H9 (cell line): ENCODE measurements at regions not wholly inside any gene's neighbourhood (a gene's known extent, or its start where the extent isn't known, plus 50 kb on each side); places are given as distances from the start of the nearest gene placed in this dataset.
"Not testable (repeated sequence)": the region's sequence is repeated elsewhere in the genome, so short reads cannot be mapped to it uniquely, and the experiment has no call there.

Experiments
- DNase-seq: peaks from one replicate; pipeline ENCODE4 v3.0.0-alpha.2; 2017
- H2AFZ ChIP-seq: one replicate; pipeline ENCODE4 v1.6.1; 2013; ENCODE audit warnings: mild to moderate bottlenecking, low read length, control low read depth, moderate library complexity
- H2AK5ac ChIP-seq: 2 replicates; pipeline ENCODE4 v1.6.1; 2013; ENCODE audit warnings: low read length, control low read depth, mixed read lengths; ENCODE audit not compliant: insufficient read length
- H2BK120ac ChIP-seq: one replicate; pipeline ENCODE4 v1.6.1; 2013; ENCODE audit warnings: low read depth, mild to moderate bottlenecking, low read length, control low read depth, inconsistent platforms; ENCODE audit not compliant: poor library complexity, severe bottlenecking
- H2BK12ac ChIP-seq: 2 replicates; pipeline ENCODE4 v1.6.1; 2013; ENCODE audit warnings: low read length, control low read depth, mixed read lengths, low read depth; ENCODE audit not compliant: insufficient read length
- H2BK15ac ChIP-seq: 2 replicates; pipeline ENCODE4 v1.6.1; 2013; ENCODE audit warnings: low read depth, low read length, control low read depth
- H2BK20ac ChIP-seq: one replicate; pipeline ENCODE4 v1.6.1; 2013; ENCODE audit warnings: low read depth, mild to moderate bottlenecking, low read length, control low read depth, inconsistent platforms; ENCODE audit not compliant: poor library complexity, severe bottlenecking
- H2BK5ac ChIP-seq: 2 replicates; pipeline ENCODE4 v1.6.1; 2013; ENCODE audit warnings: low read length, control low read depth, mixed read lengths; ENCODE audit not compliant: insufficient read length
- H3K14ac ChIP-seq: 2 replicates; pipeline ENCODE4 v1.6.1; 2013; ENCODE audit warnings: low read length, control low read depth; ENCODE audit not compliant: insufficient read depth
- H3K18ac ChIP-seq: 2 replicates; pipeline ENCODE4 v1.6.1; 2013; ENCODE audit warnings: low read depth, mild to moderate bottlenecking, mixed read lengths, low read length, control low read depth; ENCODE audit not compliant: insufficient read length
- H3K23ac ChIP-seq: 2 replicates; pipeline ENCODE4 v1.6.1; 2013; ENCODE audit warnings: low read length, control low read depth, mixed read lengths, low read depth; ENCODE audit not compliant: insufficient read length
- H3K23me2 ChIP-seq: 2 replicates; pipeline ENCODE4 v1.6.1; 2013; ENCODE audit warnings: low read depth, mild to moderate bottlenecking, mixed read lengths, low read length, control low read depth; ENCODE audit not compliant: insufficient read length, poor library complexity, severe bottlenecking
- H3K27ac ChIP-seq: 2 replicates; pipeline ENCODE4 v1.5.1; 2013; ENCODE audit warnings: low read length, control low read depth, mixed read lengths, low read depth; ENCODE audit not compliant: insufficient read length
- H3K27me3 ChIP-seq: 2 replicates; pipeline ENCODE4 v1.6.1; 2013; ENCODE audit warnings: low read length, control low read depth, inconsistent platforms; ENCODE audit not compliant: insufficient read depth
- H3K4ac ChIP-seq: 2 replicates; pipeline ENCODE4 v1.6.1; 2013; ENCODE audit warnings: low read depth, mild to moderate bottlenecking, control low read depth, inconsistent platforms, low read length, moderate library complexity
- H3K4me1 ChIP-seq: 2 replicates; pipeline ENCODE4 v1.6.1; 2013; ENCODE audit warnings: low read length, control low read depth, inconsistent platforms; ENCODE audit not compliant: insufficient read depth
- H3K4me2 ChIP-seq: 2 replicates; pipeline ENCODE4 v1.6.1; 2013; ENCODE audit warnings: low read length, control low read depth, mixed read lengths; ENCODE audit not compliant: insufficient read length, insufficient read depth
- H3K56ac ChIP-seq: 2 replicates; pipeline ENCODE4 v1.6.1; 2013; ENCODE audit warnings: low read depth, mild to moderate bottlenecking, mixed read lengths, low read length, control low read depth; ENCODE audit not compliant: insufficient read length
- H3K79me1 ChIP-seq: 2 replicates; pipeline ENCODE4 v1.6.1; 2013; ENCODE audit warnings: low read depth, mild to moderate bottlenecking, moderate library complexity, low read length, control low read depth, inconsistent platforms; ENCODE audit not compliant: insufficient read depth, poor library complexity, severe bottlenecking
- H3K79me2 ChIP-seq: 2 replicates; pipeline ENCODE4 v1.6.1; 2013; ENCODE audit warnings: low read length, control low read depth, inconsistent platforms; ENCODE audit not compliant: insufficient read depth
- H3K9ac ChIP-seq: 2 replicates; pipeline ENCODE4 v1.6.1; 2013; ENCODE audit warnings: low read length, control low read depth, mixed read lengths; ENCODE audit not compliant: insufficient read length; ENCODE audit errors: extremely low read depth
- H3K9me3 ChIP-seq: one replicate; pipeline ENCODE4 v1.6.1; 2013; ENCODE audit warnings: low read depth, low read length, inconsistent platforms; ENCODE audit not compliant: control insufficient read depth
- H3T11ph ChIP-seq: one replicate; pipeline ENCODE4 v1.6.1; 2013; ENCODE audit warnings: mild to moderate bottlenecking, low read length, control low read depth, inconsistent platforms
- H4K20me1 ChIP-seq: one replicate; pipeline ENCODE4 v1.6.1; 2013; ENCODE audit not compliant: control insufficient read depth, insufficient read length, insufficient read depth
- H4K5ac ChIP-seq: 2 replicates; pipeline ENCODE4 v1.6.1; 2013; ENCODE audit warnings: low read depth, mild to moderate bottlenecking, mixed read lengths, low read length, control low read depth; ENCODE audit not compliant: insufficient read length
- H4K8ac ChIP-seq: replicated peaks from 2 replicates; pipeline ENCODE4 v1.6.1; 2013; ENCODE audit warnings: low read length, control low read depth, mixed read lengths, low read depth; ENCODE audit not compliant: insufficient read length
- H4K91ac ChIP-seq: 2 replicates; pipeline ENCODE4 v1.6.1; 2013; ENCODE audit warnings: low read depth, mild to moderate bottlenecking, moderate library complexity, mixed read lengths, low read length, control low read depth; ENCODE audit not compliant: insufficient read length
- H3K27ac Mint-ChIP-seq, 3 experiments: 2 replicates in 2 of 3; 3 replicates in 1 of 3; pipeline ENCODE4 v1.8.0; 2020 to 2021; ENCODE audit warnings: mixed read lengths in 3 of 3, mild to moderate bottlenecking in 1 of 3, moderate library complexity in 1 of 3
- H3K27me3 Mint-ChIP-seq: 2 replicates; pipeline ENCODE4 v1.8.0; 2021; ENCODE audit warnings: low read depth, mild to moderate bottlenecking, moderate library complexity, mixed read lengths
- H3K36me3 Mint-ChIP-seq, 3 experiments: 2 replicates in 2 of 3; 3 replicates in 1 of 3; pipeline ENCODE4 v1.8.0; 2020 to 2021; ENCODE audit warnings: low read depth in 3 of 3, mixed read lengths in 3 of 3; ENCODE audit not compliant: insufficient read depth in 1 of 3
- H3K4me1 Mint-ChIP-seq, 2 experiments: 2 replicates each; pipeline ENCODE4 v1.8.0; 2020; ENCODE audit warnings: mixed read lengths in 2 of 2
- H3K4me3 Mint-ChIP-seq, 2 experiments: 2 replicates in 1 of 2; 3 replicates in 1 of 2; pipeline ENCODE4 v1.8.0; 2020 to 2021; ENCODE audit warnings: mild to moderate bottlenecking in 2 of 2, mixed read lengths in 2 of 2, moderate library complexity in 1 of 2
- H3K9me3 Mint-ChIP-seq, 2 experiments: 2 replicates in 1 of 2; 3 replicates in 1 of 2; pipeline ENCODE4 v1.8.0; 2020; ENCODE audit warnings: mild to moderate bottlenecking in 2 of 2, mixed read lengths in 2 of 2, moderate library complexity in 1 of 2
- WGBS: extraction: QIAGEN DNeasy Blood & Tissue Kit; methylation state at CpG from one replicate; pipeline ENCODE4 v1.1.7; 2013; ENCODE audit warnings: missing lambda C conversion rate, low lambda C conversion rate, mixed read lengths; ENCODE audit not compliant: insufficient read length; ENCODE audit errors: extremely low coverage; 5-methylcytosine and 5-hydroxymethylcytosine counted together
- TF ChIP-seq, protein P1 (sequence below): fragments of 200-600 bp; sonication (generic); conservative IDR thresholded peaks from 3 replicates; pipeline ENCODE4 v1.8.0; 2021; ENCODE audit warnings: antibody characterized with exemption, mild to moderate bottlenecking

DNA sequence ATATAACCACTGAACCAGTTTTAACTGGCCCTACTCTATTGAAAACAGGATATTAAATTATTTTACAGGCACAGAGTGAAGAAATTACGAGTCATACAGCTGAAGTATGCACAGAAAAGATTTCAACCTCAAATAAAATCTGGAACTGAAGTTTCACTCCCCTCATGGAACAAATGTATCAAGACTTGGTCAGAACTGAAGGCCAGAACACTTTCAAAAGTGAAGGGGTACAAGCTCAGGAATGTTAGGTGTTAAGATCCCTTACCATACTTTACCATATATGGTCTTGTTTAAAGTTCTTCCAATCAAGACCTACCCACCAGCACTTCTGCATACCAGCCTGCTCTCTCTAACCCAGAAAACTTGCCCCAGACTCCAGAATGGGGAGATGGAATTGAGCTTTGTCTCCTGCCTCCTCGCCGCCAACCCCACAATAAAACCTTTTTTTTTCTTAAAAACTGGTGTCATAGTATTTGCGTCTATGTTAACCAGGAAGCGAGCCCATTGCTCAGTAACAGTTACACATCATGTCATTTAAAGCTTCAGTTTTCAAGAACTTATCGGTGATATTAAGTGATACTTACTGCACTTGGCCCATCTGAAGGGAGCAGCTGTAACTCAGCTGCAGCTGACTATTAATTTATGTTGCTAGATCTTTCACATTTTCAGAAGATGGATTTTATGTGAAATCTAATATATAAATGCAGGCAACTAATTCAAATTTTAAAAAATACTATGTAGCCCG lies 59.9 kb downstream of the OXSM start:
- Mint-ChIP-seq H3K9me3 (peaks cover 11 to 17% of the 10 kb centered on the region in 2 experiments), H3K36me3 (peaks cover 5 to 7% (median 7%) of the 10 kb centered on the region in 3 experiments; a peak in 6 of 7 replicates), H3K4me3 (no peak overlapping the region), H3K4me1 (peaks cover 4 to 12% of the 10 kb centered on the region in 2 experiments), H3K27me3 (no peaks in the 10 kb centered on the region), H3K27ac (peak overlapping the region in 1 of 3 experiments; percentile 7; a peak in 1 of 7 replicates)
- Histone ChIP-seq H4K91ac (no peak overlapping the region), H2BK20ac (no peak overlapping the region), H2AK5ac (no peak overlapping the region), H4K5ac (no peak overlapping the region), H2BK120ac (no peak overlapping the region), H3K27ac (no peak overlapping the region), H3K14ac (no peak overlapping the region), H2AFZ (no peak overlapping the region), H2BK12ac (no peak overlapping the region), H3K4ac (no peak overlapping the region), H3T11ph (no peak overlapping the region), H3K23ac (no peak overlapping the region), H3K56ac (no peak overlapping the region), H3K27me3 (no peaks in the 10 kb centered on the region), H4K20me1 (no peaks in the 10 kb centered on the region), H2BK5ac (no peak overlapping the region), H3K23me2 (no peaks in the 10 kb centered on the region), H3K18ac (no peak overlapping the region), H4K8ac (no peak overlapping the region), H3K4me2 (no peak overlapping the region), H3K9ac (no peak overlapping the region), H2BK15ac (no peak overlapping the region), H3K4me1 (no peaks in the 10 kb centered on the region; the same call in 1 of the 2 replicates), H3K9me3 (no peaks in the 10 kb centered on the region), H3K79me1 (no peaks in the 10 kb centered on the region), H3K79me2 (no peaks in the 10 kb centered on the region)
- DNase-seq, result no peak
- TF ChIP-seq, protein P1, sequence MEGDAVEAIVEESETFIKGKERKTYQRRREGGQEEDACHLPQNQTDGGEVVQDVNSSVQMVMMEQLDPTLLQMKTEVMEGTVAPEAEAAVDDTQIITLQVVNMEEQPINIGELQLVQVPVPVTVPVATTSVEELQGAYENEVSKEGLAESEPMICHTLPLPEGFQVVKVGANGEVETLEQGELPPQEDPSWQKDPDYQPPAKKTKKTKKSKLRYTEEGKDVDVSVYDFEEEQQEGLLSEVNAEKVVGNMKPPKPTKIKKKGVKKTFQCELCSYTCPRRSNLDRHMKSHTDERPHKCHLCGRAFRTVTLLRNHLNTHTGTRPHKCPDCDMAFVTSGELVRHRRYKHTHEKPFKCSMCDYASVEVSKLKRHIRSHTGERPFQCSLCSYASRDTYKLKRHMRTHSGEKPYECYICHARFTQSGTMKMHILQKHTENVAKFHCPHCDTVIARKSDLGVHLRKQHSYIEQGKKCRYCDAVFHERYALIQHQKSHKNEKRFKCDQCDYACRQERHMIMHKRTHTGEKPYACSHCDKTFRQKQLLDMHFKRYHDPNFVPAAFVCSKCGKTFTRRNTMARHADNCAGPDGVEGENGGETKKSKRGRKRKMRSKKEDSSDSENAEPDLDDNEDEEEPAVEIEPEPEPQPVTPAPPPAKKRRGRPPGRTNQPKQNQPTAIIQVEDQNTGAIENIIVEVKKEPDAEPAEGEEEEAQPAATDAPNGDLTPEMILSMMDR, result no peak
- WGBS, result no CpG with 5 or more reads among the region's 7 CpGs

GRCh38 chr3:25851693-25852259 lies 61.9 kb downstream of the OXSM start:
- Mint-ChIP-seq H3K4me1 (peaks cover 7 to 21% of the 10 kb centered on the region in 2 experiments), H3K9me3 (peaks cover 11 to 17% of the 10 kb centered on the region in 2 experiments)
- H4K91ac ChIP-seq, H2BK5ac ChIP-seq, H3K18ac ChIP-seq, H3K56ac ChIP-seq, H2BK120ac ChIP-seq, H3K27ac Mint-ChIP-seq, H3K4ac ChIP-seq, H2AFZ ChIP-seq, H4K20me1 ChIP-seq, H3K4me2 ChIP-seq, H3K27me3 Mint-ChIP-seq, H3K23me2 ChIP-seq, H3K9me3 ChIP-seq, H4K8ac ChIP-seq, H2BK15ac ChIP-seq, H2AK5ac ChIP-seq, DNase-seq, H4K5ac ChIP-seq, H3K4me1 ChIP-seq, H2BK12ac ChIP-seq, H3K27ac ChIP-seq, H3T11ph ChIP-seq, H3K9ac ChIP-seq, H3K4me3 Mint-ChIP-seq, H3K14ac ChIP-seq, H2BK20ac ChIP-seq, H3K79me2 ChIP-seq, H3K36me3 Mint-ChIP-seq, H3K23ac ChIP-seq, H3K79me1 ChIP-seq, H3K27me3 ChIP-seq: not testable (repeated sequence)
- WGBS, result no CpG with 5 or more reads among the region's 21 CpGs
